Stimulated activated CD4-positive, alpha-beta T cell treated with anti-CD3 and anti-CD28 coated beads, Interleukin-2, amount 100 ng/mL, for 48 hours (primary cell): ENCODE measurements at regions not wholly inside any gene's neighbourhood (a gene's known extent, or its start where the extent isn't known, plus 50 kb on each side); places are given as distances from the start of the nearest gene placed in this dataset.
"Not testable (repeated sequence)": the region's sequence is repeated elsewhere in the genome, so short reads cannot be mapped to it uniquely, and the experiment has no call there.

Experiments used
- DNase-seq, 2 donors: peaks; one replicate each; pipeline ENCODE4 v3.0.0-alpha.2; 2020

- not testable (repeated sequence) for DNase-seq
These were observed 150.1 kb upstream of the ZNF469 start for GRCh38 chr16:88232401-88233258.

GRCh38 chr16:88233621-88234420 lies 148.9 kb upstream of the ZNF469 start:
- DNase-seq = not testable (repeated sequence)

DNA sequence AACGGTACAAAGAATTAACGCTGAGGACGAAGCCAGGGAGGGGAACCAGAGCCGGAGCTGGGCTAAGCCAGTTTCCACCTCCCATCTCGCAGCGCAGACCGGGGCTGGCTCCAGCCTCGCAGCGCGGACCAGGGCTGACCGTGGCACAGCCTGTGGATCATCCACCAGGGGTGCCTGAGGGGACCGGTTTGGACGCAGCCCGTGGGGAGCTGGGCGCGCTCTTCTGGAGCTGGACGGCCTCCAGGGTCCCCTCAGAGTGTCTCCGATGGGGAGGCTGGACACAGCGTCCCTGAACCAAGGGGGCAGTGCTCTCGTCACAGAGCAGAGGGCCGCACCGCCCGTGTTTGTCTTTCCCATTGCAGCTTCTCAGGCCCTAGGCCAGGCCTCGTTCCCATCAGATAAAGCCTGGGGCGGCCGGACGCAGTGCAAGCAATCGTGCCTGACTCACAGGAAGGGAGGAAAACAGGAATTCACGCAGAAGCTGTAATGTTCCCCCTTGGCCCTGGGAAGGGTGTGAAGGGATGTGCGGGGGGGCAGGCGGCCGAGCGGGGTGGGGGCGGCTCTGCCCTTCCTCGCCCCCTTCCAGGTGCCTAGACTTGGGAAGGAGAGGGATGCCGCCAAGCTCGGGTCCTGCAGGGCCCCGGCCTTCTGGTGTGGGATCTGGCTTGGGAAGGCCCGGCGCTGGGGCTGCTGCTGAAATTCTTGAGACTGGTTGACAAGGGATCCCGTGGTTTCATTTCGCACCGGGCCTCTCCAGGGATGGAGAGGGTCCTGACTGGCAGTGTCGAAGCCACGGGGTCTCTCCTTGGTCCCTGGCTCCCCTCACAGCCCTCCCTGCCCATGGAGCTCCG lies 148.1 kb upstream of the ZNF469 start:
- not testable (repeated sequence) for DNase-seq

- not testable (repeated sequence) for DNase-seq
These were observed 147.1 kb upstream of the ZNF469 start for GRCh38 chr16:88235691-88236090.

DNA sequence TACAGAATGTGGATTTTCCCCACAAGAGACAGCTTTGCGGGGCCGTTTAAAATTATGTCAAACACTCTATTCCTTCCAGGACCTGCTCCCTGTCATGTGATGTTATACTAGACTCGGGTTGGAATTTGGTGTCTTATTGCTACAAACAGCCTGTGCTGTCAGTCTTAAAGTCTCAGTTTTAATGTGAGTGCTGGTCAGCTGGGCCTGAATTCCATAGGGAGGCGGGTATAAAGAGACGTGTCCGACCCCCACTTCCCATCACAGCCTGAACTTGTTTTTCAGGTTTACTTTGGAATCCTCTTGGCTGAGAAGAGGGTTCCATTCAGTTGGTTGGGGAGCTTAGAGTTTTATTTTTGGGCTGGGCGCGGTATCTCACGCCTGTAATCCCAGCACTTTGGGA lies 146.5 kb upstream of the ZNF469 start:
- not testable (repeated sequence) for DNase-seq

GRCh38 chr16:88237314-88237713 lies 145.4 kb upstream of the ZNF469 start:
- DNase-seq = not testable (repeated sequence)

GRCh38 chr16:88237761-88238415 lies 144.9 kb upstream of the ZNF469 start:
- DNase-seq = not testable (repeated sequence)

DNA sequence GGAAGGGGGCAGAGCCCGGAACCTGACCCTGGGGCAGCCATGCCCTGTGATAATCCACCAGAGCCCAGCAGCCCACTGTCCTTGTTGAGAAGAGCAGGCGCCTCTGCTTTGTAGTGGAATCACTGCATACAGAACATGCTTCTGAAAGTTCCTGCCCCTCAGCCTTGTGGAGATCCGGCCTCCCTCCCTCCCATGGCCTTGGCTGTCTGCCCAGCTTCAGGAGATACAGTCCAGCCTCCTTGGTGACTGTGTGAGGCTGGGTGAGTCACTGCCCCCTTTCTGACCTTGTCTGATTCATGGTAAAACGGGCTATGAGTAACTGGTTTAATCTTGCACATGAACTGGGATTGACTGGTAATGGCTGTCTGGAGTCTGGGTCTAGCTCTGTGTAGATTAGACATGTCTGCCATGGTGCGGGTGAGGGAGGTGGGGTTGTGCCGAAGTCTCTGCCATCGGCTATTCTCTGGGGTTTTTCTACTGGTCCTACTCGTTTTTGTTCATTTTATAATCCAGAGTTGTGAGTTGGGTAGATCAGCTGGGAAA lies 144.0 kb upstream of the ZNF469 start:
- peak; percentile 26 to 33 for DNase-seq

GRCh38 chr16:88240118-88240517 lies 142.6 kb upstream of the ZNF469 start:
- DNase-seq = not testable (repeated sequence)

- not testable (repeated sequence) for DNase-seq
These were observed 142.0 kb upstream of the ZNF469 start for GRCh38 chr16:88240776-88241175.

GRCh38 chr16:88241404-88242311 lies 141.1 kb upstream of the ZNF469 start:
- not testable (repeated sequence) for DNase-seq

DNA sequence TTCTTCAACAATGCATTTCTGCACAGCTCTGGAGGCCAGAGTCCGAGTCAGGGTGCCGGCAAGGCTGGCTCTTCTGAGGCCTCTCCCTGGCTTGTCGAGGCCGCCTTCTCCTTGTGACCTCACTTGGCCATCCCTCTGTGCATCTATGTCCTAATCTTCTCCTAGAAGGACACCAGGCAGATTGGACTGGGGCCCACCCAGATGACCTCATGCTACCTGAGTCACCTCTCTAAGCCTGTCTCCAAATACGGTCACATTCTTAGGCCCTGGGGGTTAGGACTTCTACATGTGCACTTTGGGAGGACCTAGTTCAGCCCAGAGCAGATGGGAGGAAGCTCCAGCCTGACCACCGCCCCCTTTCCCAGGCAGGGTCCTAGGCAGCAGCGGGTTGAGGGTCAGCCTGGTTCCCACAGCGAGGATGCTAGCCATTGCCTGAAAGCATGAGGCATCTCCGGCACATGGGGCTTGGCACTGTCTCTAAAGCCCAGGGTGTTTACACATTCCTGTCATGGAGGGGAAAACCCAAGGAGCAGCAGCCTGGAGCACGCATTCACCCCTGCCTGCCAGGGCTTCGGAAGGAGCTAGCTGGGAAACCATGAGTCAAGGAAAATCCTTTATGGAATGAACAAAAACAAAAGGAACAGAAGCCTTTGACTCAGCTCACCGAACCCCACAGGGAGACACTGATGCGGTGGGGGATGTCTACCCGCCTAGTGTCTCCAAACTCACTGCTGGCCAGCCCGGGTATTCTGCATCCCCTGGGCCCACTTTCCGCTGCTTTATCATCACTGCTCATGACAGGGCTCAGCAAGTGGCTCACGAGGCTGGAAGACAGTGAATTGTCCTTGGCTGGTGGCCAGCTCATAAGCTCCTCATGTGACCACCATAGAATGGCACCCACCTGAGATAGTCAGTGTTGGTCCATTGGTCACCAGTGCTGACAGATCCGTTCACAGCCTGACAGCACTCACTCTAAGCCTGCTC lies 140.2 kb upstream of the ZNF469 start:
- not testable (repeated sequence) for DNase-seq

- DNase-seq = not testable (repeated sequence)
These were observed 138.8 kb upstream of the ZNF469 start for GRCh38 chr16:88243921-88244320.

GRCh38 chr16:88245241-88246081 lies 137.3 kb upstream of the ZNF469 start:
- DNase-seq = not testable (repeated sequence)

GRCh38 chr16:88246955-88247582 lies 135.7 kb upstream of the ZNF469 start:
- DNase-seq = not testable (repeated sequence)

- not testable (repeated sequence) for DNase-seq
These were observed 135.2 kb upstream of the ZNF469 start for GRCh38 chr16:88247583-88247966.

DNA sequence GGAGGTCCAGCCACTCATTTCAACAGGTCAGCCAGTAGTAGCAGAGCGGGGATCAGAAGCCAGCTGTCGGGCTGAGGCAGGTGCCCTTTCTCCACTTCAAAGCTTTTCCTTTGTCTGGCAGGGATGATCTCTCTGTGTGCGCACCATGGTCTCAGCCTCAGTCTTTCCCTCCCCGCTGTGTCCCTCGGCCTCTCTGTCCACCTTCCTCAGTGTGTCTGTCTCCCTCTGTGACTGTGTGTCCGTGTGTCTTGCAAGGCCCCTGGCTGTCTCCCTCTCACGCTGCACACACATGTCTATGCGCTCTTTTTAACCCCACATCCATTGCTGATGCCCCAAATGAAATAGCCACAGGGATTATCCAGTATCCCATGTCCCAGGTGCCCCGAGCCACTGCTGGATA lies 134.0 kb upstream of the ZNF469 start:
- DNase-seq = not testable (repeated sequence)

GRCh38 chr16:88250381-88250780 lies 132.4 kb upstream of the ZNF469 start:
- not testable (repeated sequence) for DNase-seq
